GM19328 (cell line): ENCODE measurements at regions not wholly inside any gene's neighbourhood (a gene's known extent, or its start where the extent isn't known, plus 50 kb on each side); places are given as distances from the start of the nearest gene placed in this dataset.

Experiments used
- ATAC-seq: cut with Tn5 transposase; IDR thresholded peaks from one replicate; pipeline ENCODE4 v1.9.1; 2021; ENCODE audit warnings: mild to moderate bottlenecking, moderate library complexity; ENCODE audit not compliant: unreplicated experiment

DNA sequence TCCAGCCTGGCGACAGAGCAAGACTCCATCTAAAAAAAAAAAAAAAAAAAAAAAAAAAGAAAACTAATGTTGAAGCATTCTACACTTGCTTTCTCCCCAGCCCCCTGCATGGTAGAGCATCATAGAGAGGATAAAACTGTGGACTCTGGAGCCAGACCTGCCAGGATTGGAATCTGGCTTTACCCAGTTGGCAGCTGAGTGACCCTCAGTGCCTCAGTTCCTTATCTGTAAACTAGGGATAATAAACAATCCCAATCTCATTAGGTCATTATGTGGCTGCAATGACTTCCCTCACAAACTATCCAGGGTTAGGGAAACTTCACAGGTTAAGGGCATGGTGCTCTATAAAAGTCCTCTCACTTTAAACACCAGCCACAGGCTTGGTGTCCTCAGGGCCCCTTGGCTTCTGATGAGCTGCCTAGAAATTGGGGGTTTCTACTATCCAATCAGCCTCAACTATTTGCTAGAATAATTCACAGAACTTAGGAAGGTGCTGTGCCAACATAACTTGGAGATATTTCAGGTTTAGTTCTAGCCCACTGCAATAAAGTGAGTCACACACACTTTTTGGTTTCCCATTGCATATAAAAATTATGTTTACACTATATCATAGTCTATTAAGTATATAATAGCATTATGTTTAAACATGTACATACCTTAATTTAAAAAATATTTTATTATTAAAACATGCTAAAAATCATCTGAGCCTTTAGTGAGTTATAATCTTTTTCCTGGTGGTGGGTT is 180.5 kb upstream of the B3GALT2 start:
- no peak for ATAC-seq

DNA sequence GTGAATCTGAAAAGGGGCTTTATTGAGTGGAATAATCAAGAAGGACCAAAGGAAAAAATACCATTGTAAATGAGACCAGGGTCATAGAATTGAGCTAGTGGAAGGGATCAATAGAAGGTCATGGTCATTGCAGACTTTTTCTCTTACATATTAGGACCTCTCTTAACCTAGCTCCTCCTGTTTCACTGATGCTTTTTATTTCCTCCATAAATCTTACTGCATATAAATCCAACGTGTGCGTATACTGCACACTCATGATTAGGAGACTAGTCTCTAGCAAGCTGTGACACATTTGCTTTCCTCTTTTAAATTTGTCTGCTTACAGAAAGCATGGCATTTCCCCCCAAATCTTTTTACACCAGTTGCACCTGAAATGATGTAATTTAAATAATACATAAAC is 179.6 kb upstream of the B3GALT2 start:
- ATAC-seq: no peak

DNA sequence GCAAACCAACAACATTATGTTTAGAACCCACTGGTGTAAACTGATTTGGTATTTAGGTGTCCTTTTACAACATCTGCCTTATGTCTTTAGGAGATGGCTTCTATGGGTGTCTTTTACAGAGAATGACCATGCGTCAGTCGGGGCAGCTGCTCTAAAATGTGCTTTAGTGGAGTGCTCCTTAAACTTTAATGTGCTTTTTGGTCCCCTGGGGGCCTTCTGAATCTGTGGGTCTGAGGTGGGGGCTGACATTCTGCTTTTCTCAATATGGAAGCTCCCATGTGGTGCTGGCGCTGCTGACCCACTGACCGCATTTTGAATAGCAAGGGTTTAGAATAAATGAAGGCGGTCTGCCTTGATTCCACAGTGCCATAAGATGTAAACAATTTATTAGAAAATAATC is 173.2 kb upstream of the B3GALT2 start:
- ATAC-seq: no peak

DNA sequence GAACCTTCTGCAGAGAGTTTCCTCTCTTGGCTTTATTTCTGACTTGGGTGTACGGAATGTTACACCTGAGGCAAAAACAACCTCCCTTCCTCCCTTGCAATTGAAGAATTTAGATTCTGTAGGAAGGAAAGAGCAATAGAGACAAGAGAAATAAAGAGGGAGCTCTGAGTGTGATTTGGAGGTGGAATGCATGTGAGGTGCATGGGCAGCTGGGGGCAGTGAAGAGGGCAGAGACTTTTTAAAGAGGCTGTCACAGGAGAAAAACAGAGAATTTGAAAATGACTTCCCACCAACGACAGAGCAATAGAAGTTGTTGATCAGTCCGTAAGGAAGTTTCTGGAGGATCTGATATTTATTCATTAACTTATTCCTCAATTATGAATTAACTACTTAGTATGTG is 172.0 kb upstream of the B3GALT2 start:
- no peak for ATAC-seq

DNA sequence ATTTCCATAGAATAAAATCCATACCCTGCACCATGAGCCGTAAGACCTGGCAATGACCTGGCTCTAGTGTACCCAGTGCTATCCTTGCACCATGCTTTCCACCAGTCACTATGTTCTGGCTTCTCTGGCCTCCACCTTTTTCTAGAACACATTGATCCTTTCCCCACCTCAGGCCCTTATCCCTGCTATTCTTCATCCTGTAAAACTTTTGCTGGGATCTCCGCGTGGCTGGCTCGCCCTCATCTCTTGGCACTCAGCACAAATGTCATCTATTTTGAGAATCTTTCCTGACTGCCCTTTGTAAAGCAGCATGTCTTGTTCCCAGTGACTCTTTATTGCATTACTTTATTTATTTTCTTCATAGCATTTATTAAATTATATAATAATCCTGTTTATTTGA is 169.8 kb upstream of the B3GALT2 start:
- ATAC-seq: no peak

DNA sequence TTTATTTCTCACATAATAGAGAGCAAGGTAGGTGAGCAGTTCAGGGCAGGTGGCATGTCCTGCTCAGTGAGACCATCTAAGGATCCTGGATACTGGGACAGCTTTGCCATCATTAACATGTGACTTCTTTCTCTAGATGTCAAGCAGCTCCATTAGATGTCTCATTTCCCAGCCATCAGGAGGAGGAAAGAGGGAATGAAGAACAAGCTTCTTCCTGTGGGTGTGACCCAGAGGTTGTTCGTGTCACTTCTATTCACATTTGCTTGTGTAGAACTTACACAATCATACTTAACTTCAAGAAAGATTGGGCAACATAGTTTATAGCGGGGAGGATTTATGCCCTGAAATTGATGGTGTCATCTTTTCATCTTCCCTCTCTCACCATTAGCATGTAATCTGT is 169.2 kb upstream of the B3GALT2 start:
- no peak for ATAC-seq

DNA sequence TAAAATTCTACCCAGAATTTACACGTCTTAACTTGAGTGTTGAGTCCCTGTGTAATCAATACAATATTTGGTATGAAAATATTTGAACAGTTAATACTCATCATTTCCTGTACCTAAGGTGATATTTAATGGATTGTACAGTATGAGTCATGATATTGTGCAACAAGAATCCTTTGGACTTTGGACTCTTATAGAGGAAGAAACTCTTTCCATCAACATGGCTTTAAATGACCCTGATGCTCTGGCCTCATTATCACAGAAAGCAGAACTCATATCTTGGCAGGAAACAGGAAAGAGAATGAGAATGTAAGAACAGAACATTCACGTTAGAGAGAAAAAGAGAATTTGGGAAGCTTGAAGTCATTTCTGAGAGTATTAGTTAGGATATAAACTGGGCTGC is 168.8 kb upstream of the B3GALT2 start:
- ATAC-seq: no peak

DNA sequence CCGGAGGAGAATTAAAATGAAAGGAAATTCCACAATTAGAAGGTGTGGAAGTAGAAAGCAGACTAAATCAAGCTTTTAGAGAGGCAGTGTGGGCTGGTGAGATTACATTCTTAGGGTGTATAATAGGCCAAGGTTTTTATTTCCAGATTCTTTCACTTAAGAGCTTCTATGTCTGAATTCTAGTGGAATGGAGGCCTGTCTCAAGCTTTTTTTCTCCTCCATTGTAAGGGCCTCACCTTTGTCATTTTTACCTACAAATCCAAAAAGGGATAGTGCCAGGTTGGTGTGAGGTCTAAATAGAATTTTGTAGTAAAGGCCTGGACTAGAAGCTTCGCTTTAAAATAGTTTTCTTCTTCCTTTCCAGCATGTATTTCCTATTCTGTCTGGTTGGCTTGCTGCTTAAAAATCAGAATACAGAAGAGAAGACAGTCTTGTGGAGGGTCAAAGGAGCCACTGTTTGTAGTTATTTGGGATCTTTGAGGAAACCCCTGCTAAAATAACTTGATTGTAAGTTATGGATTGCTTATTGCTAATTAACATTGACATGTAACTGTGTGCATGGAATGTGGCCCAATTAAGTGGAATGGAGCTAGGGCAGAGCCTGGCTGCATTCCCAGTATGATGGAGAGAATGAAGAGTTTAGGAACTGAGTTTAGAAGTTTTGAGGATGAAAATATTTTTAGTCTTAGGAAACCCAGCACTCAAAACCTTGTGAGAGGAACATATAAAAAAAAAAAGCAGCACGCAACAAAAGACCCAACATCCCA is 162.5 kb upstream of the B3GALT2 start:
- no peak for ATAC-seq

DNA sequence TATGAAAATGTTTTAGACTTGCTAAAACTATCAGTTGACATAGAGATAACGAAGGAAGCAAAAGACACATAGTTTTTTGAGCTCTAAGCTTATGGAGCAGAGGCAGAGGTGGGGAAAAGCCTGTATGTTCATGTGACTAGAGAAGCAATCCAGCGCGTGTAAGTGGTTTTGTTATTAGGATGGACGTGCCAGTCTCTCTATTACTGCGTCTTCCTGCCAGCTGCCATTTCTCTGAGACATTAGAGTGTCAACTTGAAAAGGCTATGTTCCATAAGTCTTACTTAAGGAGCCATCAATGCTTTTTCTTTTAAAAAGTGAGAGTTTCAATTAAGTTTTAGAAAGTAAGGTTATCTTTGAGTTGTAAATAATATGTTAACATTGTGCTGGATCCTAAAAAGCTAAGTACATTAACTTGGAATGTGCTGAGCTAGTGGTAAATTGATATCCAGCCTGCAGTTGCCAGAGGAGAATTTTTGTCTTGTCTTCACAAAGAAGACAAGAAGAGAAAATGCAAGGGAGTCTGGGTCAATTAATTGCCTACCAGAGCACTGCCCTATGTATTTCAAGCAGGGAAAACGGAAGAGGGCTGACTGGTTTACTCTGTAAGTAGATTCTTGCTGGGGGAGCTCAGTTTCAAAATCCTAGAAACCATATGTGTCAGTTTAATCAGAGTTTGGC is 161.8 kb upstream of the B3GALT2 start:
- no peak for ATAC-seq

DNA sequence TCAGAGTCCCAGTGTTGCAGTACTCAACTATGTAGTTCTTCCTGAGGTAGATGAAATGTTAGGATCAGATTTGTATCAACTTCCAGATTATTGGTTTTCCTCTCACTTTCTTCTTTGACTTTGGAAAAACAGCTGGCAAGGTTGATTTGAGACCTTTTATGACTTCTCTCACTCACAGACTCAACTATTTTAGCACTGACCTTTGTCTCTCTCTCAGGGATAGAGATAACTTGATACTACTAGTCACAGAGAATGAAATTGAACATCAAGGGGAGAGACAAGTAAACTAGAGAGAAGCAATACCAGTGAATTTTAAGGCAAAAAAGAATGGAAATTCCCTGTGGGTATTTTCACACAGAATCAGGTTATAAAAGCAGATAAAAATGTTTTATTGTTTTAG is 159.7 kb upstream of the B3GALT2 start:
- ATAC-seq: no peak

DNA sequence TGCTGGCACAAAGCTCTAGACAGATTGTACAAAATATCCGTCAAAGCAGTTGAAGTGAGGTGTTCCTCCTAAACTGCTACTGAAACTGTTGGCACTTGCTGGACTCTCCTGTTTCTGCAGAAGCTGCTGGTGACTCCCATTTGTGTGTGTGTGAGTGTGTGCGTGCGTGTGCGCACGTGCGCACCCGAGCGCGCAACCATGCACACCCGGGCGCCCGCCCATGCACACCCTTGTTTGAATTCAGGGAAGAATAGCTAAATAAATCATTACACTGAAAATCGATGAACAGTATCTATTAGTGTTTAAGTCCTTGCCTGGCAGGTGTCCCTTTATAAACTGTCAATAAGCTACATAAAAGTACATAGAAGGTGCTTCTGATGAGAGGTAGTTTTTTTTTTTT is 156.4 kb upstream of the B3GALT2 start:
- ATAC-seq: no peak

DNA sequence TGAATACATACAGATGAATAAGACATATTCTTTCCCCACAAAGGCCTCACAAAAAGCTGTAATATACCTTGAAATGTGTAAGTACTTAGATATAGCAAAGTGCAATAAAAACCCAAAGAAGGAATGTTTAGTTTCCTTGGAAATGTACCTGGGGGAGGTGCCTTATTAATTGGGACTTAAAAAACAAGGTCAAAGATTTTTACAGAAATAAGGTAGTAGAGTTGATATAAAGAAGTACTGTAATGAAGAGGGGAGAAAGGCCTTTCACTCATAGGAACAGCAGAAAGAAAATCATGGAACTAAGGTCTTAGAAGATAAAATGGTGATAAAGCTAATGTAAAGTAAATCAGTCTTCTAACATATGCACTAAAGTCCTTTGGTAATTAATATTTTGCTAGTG is 153.9 kb upstream of the B3GALT2 start:
- ATAC-seq: no peak

DNA sequence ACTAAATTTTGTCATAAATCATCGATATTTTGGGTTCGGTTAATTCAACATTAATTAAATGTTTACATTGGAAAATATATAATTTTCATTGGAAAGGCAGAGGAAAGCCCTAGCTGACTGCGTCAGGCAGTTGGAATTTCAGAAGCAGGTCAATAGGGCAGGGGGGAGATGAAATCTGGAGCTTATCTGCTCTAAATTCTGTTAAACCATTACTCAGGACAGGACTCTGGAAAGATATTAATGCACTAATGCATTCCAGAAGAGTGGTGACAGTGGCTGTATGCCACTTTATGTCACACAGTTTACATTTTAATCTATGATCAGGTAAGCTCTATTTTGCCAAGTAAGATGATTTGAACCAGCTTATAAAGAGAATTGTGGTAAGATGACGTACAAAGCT is 153.0 kb upstream of the B3GALT2 start:
- no peak for ATAC-seq

DNA sequence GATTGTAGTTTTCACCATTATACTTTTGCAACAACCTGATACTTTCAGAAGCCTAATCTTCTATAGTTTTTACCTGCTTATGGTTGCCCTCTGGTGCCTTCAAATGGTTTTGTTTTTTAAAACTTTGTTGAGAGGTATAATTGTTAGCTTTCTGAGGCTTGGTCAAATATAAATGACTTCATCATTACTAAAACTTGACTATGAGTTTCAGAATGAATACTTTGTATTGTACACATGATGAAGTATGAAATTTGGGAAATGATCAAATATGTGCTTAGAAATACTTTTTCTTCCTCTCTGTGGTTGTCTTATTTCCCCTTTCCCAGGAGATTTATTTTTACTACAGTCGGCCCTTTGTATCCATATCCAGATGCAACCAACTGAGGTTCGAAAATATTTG is 151.8 kb upstream of the B3GALT2 start:
- ATAC-seq: no peak

DNA sequence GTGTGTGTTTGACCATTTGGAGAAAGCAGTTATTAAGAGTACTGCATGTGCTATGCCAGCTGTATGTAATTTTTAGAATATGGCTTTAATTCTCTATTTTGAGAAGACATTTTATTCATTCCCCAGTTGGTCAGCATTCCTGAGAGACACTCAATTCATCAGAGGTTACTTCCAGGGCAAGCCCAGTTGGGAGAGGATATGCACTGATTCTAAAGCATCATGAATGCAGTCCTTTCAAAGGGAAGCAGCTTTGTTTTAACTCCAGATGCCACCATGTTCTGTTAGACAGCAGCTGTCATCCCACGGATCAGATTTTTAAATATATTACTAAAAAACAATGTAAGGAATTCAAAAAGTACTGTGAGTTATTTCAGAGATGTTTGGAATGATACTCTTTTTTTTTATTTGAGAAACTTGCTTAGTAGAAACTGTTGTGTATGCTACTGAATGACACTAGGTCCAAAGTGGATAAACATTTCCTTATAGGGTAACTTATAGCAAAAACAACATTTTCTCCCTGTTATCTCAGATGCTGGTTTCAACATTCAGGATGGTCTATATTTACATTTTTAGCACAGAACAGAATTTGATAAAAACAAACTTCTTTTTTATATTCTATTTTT is 149.5 kb upstream of the B3GALT2 start:
- no peak for ATAC-seq

DNA sequence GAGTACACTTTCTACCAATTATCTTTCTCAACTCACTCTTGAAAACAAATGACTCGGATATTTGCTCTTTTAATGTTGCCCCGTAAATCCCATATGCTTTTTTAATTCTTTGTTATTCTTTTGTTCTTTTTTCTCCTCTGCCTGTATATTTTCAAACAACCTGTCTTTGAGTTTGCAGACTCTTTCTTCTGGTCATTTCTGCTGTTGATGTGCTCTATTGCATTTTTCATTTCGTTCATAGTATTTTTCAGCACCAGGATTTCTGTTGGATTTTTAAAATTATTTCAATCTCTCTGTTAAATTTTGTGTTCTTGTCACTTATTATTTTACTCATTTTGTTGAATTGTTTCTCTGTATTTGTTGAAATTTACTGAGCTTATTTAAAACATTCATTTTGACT is 146.8 kb upstream of the B3GALT2 start:
- no peak for ATAC-seq

DNA sequence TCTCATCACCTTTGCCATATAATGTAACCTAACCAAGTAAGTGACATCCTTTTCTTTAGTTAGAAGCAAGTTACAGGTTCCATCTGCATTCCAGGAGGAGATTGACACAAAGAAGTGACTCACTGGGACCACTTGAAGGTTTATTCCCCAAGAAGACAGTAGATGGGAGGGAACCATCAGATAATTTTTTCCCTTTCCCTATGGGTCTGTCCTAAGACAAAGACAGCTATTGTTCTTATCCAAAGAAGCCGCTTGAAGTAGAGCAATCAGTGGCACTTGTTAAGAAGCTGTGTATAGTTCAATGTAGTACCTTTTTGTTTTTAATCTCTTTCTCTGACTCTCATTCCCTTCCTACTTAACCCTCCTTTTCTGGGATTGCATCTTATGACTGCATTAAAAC is 139.9 kb upstream of the B3GALT2 start:
- no peak for ATAC-seq

DNA sequence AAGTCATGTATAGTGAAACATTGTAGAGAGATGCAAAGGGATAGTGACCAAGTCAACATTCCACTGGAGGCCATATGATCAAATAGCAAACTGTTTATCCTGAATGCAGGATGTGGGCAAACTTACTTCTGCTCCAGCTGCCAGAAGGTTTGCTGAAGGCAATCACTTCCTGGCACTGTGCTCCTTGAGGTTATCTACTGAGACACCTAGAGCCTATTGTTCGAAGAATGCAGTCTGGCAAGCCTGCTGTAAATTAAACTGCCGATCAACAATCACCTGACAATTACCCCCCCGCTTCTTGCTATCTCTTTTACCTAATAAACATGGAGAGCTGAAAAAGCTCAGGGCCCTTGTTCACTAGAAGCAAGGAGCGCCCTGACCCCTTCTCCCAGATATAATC is 139.4 kb upstream of the B3GALT2 start:
- no peak for ATAC-seq

DNA sequence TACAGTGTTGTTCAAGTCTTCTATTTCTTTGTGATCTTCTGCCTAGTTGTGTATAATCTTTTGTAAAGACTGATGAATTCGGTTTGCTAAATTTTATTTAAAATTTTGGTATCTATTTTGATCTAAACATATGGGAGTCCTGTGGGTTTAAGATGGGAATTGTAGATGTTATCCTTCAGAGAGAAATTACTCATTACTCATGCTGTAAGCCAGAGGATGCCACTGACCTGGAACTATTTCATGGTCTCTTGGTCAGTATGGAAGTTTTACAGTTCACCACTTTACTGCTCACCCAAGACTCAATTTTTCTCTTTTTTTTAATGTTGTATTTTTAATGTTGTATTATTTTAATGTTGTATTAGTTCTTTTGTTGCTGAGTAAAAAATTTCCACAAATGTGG is 138.6 kb upstream of the B3GALT2 start:
- no peak for ATAC-seq

DNA sequence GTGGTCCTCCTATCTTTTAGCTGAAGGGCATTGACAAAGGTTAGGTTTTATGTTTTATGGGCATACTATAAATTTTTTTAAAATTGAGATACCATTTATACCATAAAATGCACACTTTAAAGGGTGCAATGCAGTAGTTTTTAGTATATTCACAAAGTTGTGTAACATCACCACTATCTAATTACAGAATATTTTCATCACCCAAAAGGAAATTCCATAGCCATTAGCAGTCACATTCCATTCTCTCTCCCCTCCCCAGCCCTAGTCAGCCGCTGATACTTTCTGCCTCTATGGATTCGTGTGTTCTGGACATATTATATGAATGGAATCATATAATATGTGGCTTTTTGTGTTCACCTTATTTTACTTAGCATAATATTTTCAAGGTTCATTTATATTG is 135.8 kb upstream of the B3GALT2 start:
- no peak for ATAC-seq

DNA sequence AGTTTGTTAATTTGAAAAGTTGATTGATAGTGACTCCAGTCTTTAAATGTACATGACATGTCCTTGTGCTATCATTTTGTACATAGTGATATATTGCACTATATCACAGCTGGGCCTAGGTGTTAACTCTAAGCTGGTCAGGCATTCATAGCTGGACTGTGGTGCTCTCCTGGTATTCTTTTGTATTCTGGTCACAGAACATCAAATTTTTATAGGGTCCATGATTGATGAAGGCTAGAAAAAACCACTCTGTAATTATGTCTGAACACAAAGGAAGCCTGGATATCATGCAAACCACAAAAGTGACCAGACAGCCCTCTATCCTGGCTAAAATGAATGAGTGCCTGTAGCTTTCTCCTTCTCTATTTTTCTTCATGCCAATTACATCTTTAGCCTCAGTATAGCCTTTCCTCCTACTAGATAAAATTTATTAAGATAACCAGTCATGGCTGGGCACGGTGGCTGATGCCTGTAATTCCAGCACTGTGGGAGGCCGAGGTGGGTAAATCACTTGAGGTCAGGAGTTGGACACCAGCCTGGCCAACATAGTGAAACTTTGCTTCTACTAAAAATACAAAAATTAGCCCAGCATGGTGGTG is 134.9 kb upstream of the B3GALT2 start:
- ATAC-seq: no peak
